Caki2 (cell line): ENCODE measurements at regions not wholly inside any gene's neighbourhood (a gene's known extent, or its start where the extent isn't known, plus 50 kb on each side); places are given as distances from the start of the nearest gene placed in this dataset.
"Not testable (repeated sequence)": the region's sequence is repeated elsewhere in the genome, so short reads cannot be mapped to it uniquely, and the experiment has no call there.

Source experiments
- DNase-seq: peaks from one replicate; pipeline ENCODE4 v3.0.0-alpha.2; 2015; ENCODE audit warnings: low read depth
- in situ Hi-C: cut with HindIII; loops from 2 replicates; pipeline ENCODE4 v1.10.0; 2016; ENCODE audit warnings: low sequenced_read_pairs, low pct_unique_long_range_greater_than_20kb, mixed read lengths

- DNase-seq, in situ Hi-C loops: not testable (repeated sequence)
These were observed 433.7 kb downstream of the BTG1 start for GRCh38 chr12:91711925-91712324.

- in situ Hi-C loops = no loop called here
These were observed 439.2 kb downstream of the BTG1 start for GRCh38 chr12:91706466-91706865.

GRCh38 chr12:91704446-91704845 lies 441.2 kb downstream of the BTG1 start:
- DNase-seq = no peak
- in situ Hi-C loops = no loop called here

More at GRCh38 chr12:91706466-91706865, 439.2 kb downstream of the BTG1 start:
- no peak for DNase-seq

GRCh38 chr12:91703491-91704283 lies 442.0 kb downstream of the BTG1 start:
- DNase-seq = no peak
- in situ Hi-C loops = no loop called here

GRCh38 chr12:91702843-91703425 lies 442.7 kb downstream of the BTG1 start:
- in situ Hi-C loops = no loop called here
- no peak for DNase-seq

- in situ Hi-C loops = no loop called here
- no peak for DNase-seq
These were observed 449.7 kb downstream of the BTG1 start for GRCh38 chr12:91695964-91696363.

- in situ Hi-C loops, DNase-seq: not testable (repeated sequence)
These were observed 450.2 kb downstream of the BTG1 start for GRCh38 chr12:91695406-91695805.

GRCh38 chr12:91690531-91690930 lies 455.1 kb downstream of the BTG1 start:
- in situ Hi-C loops = no loop called here
- DNase-seq = no peak

- in situ Hi-C loops = no loop called here
- DNase-seq = no peak
These were observed 458.3 kb downstream of the BTG1 start for GRCh38 chr12:91687052-91688017.

GRCh38 chr12:91685917-91686316 lies 459.7 kb downstream of the BTG1 start:
- in situ Hi-C loops = no loop called here
- DNase-seq = no peak

- no peak for DNase-seq
- in situ Hi-C loops = no loop called here
These were observed 463.9 kb downstream of the BTG1 start for GRCh38 chr12:91681751-91682150.

- in situ Hi-C loops = no loop called here
- DNase-seq = no peak
These were observed 464.8 kb downstream of the BTG1 start for GRCh38 chr12:91680864-91681263.

GRCh38 chr12:91677556-91677955 lies 468.1 kb downstream of the BTG1 start:
- in situ Hi-C loops = no loop called here
- DNase-seq = no peak

- in situ Hi-C loops = no loop called here
- DNase-seq = no peak
These were observed 470.2 kb downstream of the BTG1 start for GRCh38 chr12:91675401-91675800.

GRCh38 chr12:91672130-91672529 lies 473.5 kb downstream of the BTG1 start:
- in situ Hi-C loops = no loop called here
- no peak for DNase-seq

GRCh38 chr12:91667694-91668093 lies 478.0 kb downstream of the BTG1 start:
- in situ Hi-C loops = no loop called here
- DNase-seq = no peak

- no peak for DNase-seq
- in situ Hi-C loops = no loop called here
These were observed 481.1 kb upstream of the DCN start for GRCh38 chr12:91663744-91664143.

- no peak for DNase-seq
- in situ Hi-C loops = no loop called here
These were observed 480.7 kb upstream of the DCN start for GRCh38 chr12:91663310-91663709.

- no peak for DNase-seq
- in situ Hi-C loops = no loop called here
These were observed 479.4 kb upstream of the DCN start for GRCh38 chr12:91662021-91662420.
